PFSK-1 (cell line): ENCODE measurements at regions not wholly inside any gene's neighbourhood (a gene's known extent, or its start where the extent isn't known, plus 50 kb on each side); places are given as distances from the start of the nearest gene placed in this dataset.

ENCODE experiments used
- FOXP2 ChIP-seq: optimal IDR thresholded peaks from 2 replicates; pipeline ENCODE3; 2011; ENCODE audit warnings: borderline replicate concordance, control low read depth, inconsistent platforms; ENCODE audit not compliant: insufficient read depth; ENCODE audit errors: extremely low read length, extremely low read depth
- POLR2AphosphoS5 ChIP-seq: IDR thresholded peaks from 2 replicates; pipeline ENCODE4 v1.6.1; 2012; ENCODE audit warnings: low read depth, mild to moderate bottlenecking, control low read depth, low read length, moderate library complexity
- REST ChIP-seq, 2 experiments: IDR thresholded peaks; 2 replicates each; pipeline versions ENCODE4 v1.6.1 to v1.8.0; 2011 to 2012; ENCODE audit warnings: low read depth in 2 of 2, low read length in 2 of 2, control low read depth in 1 of 2, inconsistent platforms in 1 of 2, mild to moderate bottlenecking in 1 of 2, moderate library complexity in 1 of 2; ENCODE audit not compliant: insufficient read depth in 1 of 2
- SIN3A ChIP-seq: IDR thresholded peaks from 2 replicates; pipeline ENCODE4 v1.6.1; 2012; ENCODE audit warnings: mild to moderate bottlenecking, low read length, moderate library complexity, borderline replicate concordance; ENCODE audit not compliant: insufficient read depth
- TAF1 ChIP-seq: IDR thresholded peaks from 2 replicates; pipeline ENCODE4 v1.6.1; 2012; ENCODE audit warnings: low read length, control low read depth, borderline replicate concordance; ENCODE audit not compliant: insufficient read depth

- TF ChIP-seq POLR2AphosphoS5 (no peak), SIN3A (no peak), FOXP2 (no peak), REST (IDR thresholded peaks at IDR 0.05; ENCODE audit: insufficient read depth in 1 of 2, low read depth in 2 of 2, low read length in 2 of 2) (no peak), TAF1 (no peak)
Measured at GRCh38 chr2:138879931-138880330, 99.7 kb upstream of the NXPH2 start.

GRCh38 chr2:138877421-138877820 is 97.2 kb upstream of the NXPH2 start:
- TF ChIP-seq TAF1 (no peak), FOXP2 (no peak), SIN3A (no peak), POLR2AphosphoS5 (no peak), REST (IDR thresholded peaks at IDR 0.05; ENCODE audit: insufficient read depth in 1 of 2, low read depth in 2 of 2, low read length in 2 of 2) (no peak)

- TF ChIP-seq REST (IDR thresholded peaks at IDR 0.05; ENCODE audit: insufficient read depth in 1 of 2, low read depth in 2 of 2, low read length in 2 of 2), result no peak
- TF ChIP-seq TAF1, result no peak
- TF ChIP-seq SIN3A, result no peak
- no peak for TF ChIP-seq FOXP2
- no peak for TF ChIP-seq POLR2AphosphoS5
Measured at GRCh38 chr2:138874251-138874650, 94.1 kb upstream of the NXPH2 start.

GRCh38 chr2:138871312-138871711 is 91.1 kb upstream of the NXPH2 start:
- no peak for TF ChIP-seq POLR2AphosphoS5
- TF ChIP-seq REST (IDR thresholded peaks at IDR 0.05; ENCODE audit: insufficient read depth in 1 of 2, low read depth in 2 of 2, low read length in 2 of 2), result no peak
- TF ChIP-seq TAF1, result no peak
- no peak for TF ChIP-seq SIN3A
- TF ChIP-seq FOXP2, result no peak

- no peak for TF ChIP-seq FOXP2
- TF ChIP-seq POLR2AphosphoS5, result no peak
- no peak for TF ChIP-seq REST (IDR thresholded peaks at IDR 0.05; ENCODE audit: insufficient read depth in 1 of 2, low read depth in 2 of 2, low read length in 2 of 2)
Measured at GRCh38 chr2:138867341-138867740, 87.2 kb upstream of the NXPH2 start.
